ENCODE measurements at regions not wholly inside any gene's neighbourhood (a gene's known extent, or its start where the extent isn't known, plus 50 kb on each side); places are given as distances from the start of the nearest gene placed in this dataset.

GRCh38 chr5:133841831-133842750 is 126.3 kb downstream of the C5orf15 start:
- TF ChIP-seq, protein P1, sequence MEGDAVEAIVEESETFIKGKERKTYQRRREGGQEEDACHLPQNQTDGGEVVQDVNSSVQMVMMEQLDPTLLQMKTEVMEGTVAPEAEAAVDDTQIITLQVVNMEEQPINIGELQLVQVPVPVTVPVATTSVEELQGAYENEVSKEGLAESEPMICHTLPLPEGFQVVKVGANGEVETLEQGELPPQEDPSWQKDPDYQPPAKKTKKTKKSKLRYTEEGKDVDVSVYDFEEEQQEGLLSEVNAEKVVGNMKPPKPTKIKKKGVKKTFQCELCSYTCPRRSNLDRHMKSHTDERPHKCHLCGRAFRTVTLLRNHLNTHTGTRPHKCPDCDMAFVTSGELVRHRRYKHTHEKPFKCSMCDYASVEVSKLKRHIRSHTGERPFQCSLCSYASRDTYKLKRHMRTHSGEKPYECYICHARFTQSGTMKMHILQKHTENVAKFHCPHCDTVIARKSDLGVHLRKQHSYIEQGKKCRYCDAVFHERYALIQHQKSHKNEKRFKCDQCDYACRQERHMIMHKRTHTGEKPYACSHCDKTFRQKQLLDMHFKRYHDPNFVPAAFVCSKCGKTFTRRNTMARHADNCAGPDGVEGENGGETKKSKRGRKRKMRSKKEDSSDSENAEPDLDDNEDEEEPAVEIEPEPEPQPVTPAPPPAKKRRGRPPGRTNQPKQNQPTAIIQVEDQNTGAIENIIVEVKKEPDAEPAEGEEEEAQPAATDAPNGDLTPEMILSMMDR (IDR thresholded peaks at IDR 0.05; ENCODE audit: low read length) = no peak
- TF ChIP-seq EZH2 (IDR thresholded peaks at IDR 0.05; ENCODE audit: borderline replicate concordance, low read length) = no peak

Measured in OCI-LY1 (cell line).